Ovary (tissue), 7 donors: ENCODE measurements at regions not wholly inside any gene's neighbourhood (a gene's known extent, or its start where the extent isn't known, plus 50 kb on each side); places are given as distances from the start of the nearest gene placed in this dataset.

Experiments used
- DNase-seq, 5 donors: peaks; one replicate each; pipeline ENCODE4 v3.0.0-alpha.2; 2019 to 2020
- H3K27ac ChIP-seq, 2 donors: fragments of 200-600 bp; one replicate each; pipeline versions ENCODE4 v1.5.1 to v1.8.0; 2019 to 2022
- H3K27me3 ChIP-seq: fragments of 200-600 bp; one replicate; pipeline ENCODE4 v1.8.0; 2022
- H3K36me3 ChIP-seq: fragments of 200-600 bp; sonication (generic); one replicate; pipeline ENCODE4 v1.5.1; 2019
- H3K4me1 ChIP-seq: one replicate; pipeline ENCODE4 v1.8.1; 2013; ENCODE audit warnings: mild to moderate bottlenecking, moderate library complexity; ENCODE audit not compliant: insufficient read depth
- H3K4me3 ChIP-seq: fragments of 200-600 bp; sonication (generic); one replicate; pipeline ENCODE4 v1.5.1; 2017
- H3K9me3 ChIP-seq, 2 donors: fragments of 200-600 bp in 1 of 2; sonication (generic) in 1 of 2; one replicate each; pipeline versions ENCODE4 v1.5.1 to v1.8.1; 2013 to 2019; ENCODE audit warnings: mild to moderate bottlenecking in 1 of 2, moderate library complexity in 1 of 2
- EP300 ChIP-seq: sonication (generic); formaldehyde crosslinking; IDR thresholded peaks from one replicate; pipeline ENCODE4 v1.6.1; 2017; ENCODE audit warnings: antibody characterized with exemption
- POLR2A ChIP-seq: fragments of 450-650 bp; IDR thresholded peaks from one replicate; pipeline ENCODE4 v1.6.1; 2017; ENCODE audit warnings: antibody characterized with exemption, mild to moderate bottlenecking, moderate library complexity
- WGBS, 3 donors: extraction: QIAGEN DNeasy Blood & Tissue Kit in 1 of 3; methylation state at CpG; one replicate each; pipeline versions ENCODE4 v1.1.5 to v1.1.7; 2013 to 2017; 5-methylcytosine and 5-hydroxymethylcytosine counted together
- intact Hi-C, 4 donors: fragments of 100-400 bp; cut with DNase I; formaldehyde crosslinking; loops; one replicate each; pipeline versions ENCODE4 v1.11.0 to v1.15.1; 2022 to 2023
- TF ChIP-seq, protein P1 (sequence below), 3 donors: fragments of 450-650 bp in 2 of 3; fragments of 200-600 bp in 1 of 3; IDR thresholded peaks; one replicate each; pipeline versions ENCODE4 v1.5.1 to v1.8.0; 2016 to 2022; ENCODE audit warnings: antibody characterized with exemption in 3 of 3, mild to moderate bottlenecking in 1 of 3
- donor health status: DM: no; HTN: no; CAD: no; lungs with moderate emphysema.
- donor health status: DM: no; HTN: no; CAD: no.
- donor health status: Bipolar disorder and iron deficiency.
- donor health status: DM: no; HTN: no; CAD: no.
- donor health status: DM: yes; HTN: yes; CAD: no.

DNA sequence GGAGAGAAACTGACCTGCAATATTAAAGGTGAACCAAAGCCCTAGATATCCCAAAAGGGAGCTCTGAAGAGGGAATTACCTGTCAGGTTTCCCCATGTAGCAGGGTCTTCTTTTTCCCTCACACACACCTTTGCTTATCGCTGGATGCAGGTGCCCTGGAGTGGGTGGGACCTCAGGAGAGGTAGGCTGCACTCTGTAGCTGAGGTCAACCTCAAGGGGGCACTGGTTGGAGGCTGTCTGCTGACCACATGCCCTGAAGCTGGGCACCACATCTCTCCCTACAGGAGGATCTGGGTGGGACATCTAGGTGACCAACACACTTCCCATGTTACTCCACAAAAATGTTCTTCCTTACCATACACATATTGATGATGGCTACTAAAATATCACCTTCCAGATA, 298.7 kb upstream of the USP25 start:
- Histone ChIP-seq H3K27ac (no peak overlapping the region), H3K36me3 (no peaks in the 10 kb centered on the region), H3K9me3 (no peaks in the 10 kb centered on the region), H3K4me3 (no peak overlapping the region), H3K27me3 (no peaks in the 10 kb centered on the region), H3K4me1 (no peaks in the 10 kb centered on the region)
- TF ChIP-seq POLR2A (no peak), EP300 (no peak)
- TF ChIP-seq, protein P1, sequence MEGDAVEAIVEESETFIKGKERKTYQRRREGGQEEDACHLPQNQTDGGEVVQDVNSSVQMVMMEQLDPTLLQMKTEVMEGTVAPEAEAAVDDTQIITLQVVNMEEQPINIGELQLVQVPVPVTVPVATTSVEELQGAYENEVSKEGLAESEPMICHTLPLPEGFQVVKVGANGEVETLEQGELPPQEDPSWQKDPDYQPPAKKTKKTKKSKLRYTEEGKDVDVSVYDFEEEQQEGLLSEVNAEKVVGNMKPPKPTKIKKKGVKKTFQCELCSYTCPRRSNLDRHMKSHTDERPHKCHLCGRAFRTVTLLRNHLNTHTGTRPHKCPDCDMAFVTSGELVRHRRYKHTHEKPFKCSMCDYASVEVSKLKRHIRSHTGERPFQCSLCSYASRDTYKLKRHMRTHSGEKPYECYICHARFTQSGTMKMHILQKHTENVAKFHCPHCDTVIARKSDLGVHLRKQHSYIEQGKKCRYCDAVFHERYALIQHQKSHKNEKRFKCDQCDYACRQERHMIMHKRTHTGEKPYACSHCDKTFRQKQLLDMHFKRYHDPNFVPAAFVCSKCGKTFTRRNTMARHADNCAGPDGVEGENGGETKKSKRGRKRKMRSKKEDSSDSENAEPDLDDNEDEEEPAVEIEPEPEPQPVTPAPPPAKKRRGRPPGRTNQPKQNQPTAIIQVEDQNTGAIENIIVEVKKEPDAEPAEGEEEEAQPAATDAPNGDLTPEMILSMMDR (IDR thresholded peaks at IDR 0.05), result no peak
- 93 to 100% (median 95%) methylated on average over 1 of the region's 1 CpG for WGBS, 3 donors
- intact Hi-C loops, result no loop called here
- DNase-seq, result no peak

DNA sequence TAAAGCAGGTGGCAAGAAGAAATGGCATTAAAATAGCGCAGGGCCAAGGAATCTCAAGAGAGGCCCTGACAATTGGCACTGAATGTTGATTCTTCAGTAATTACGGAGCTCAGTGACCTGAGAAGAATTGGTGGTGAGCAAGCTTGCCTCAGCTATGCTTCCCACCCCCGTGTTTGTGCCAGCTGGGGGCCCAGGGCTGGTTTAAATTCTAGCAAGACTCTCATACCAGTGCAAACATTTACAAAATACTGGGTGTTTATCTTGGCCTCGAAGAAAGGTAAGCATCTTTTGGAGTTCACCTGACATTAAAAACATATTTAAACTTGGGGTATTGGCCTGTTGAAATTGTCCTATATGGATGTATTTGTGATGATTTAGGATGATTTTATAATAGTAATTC, 296.7 kb upstream of the USP25 start:
- TF ChIP-seq POLR2A (no peak), EP300 (no peak)
- TF ChIP-seq, protein P1 (IDR thresholded peaks at IDR 0.05), result no peak
- H3K4me3 ChIP-seq, result no peak overlapping the region
- no peak overlapping the region for H3K27ac ChIP-seq
- intact Hi-C loops, result no loop called here
- no peaks in the 10 kb centered on the region for H3K36me3 ChIP-seq
- WGBS, 3 donors, result 87 to 91% (median 87%) methylated on average over 4 of the region's 4 CpGs
- no peak for DNase-seq
- H3K27me3 ChIP-seq, result no peaks in the 10 kb centered on the region
- H3K4me1 ChIP-seq, result no peaks in the 10 kb centered on the region
- no peaks in the 10 kb centered on the region for H3K9me3 ChIP-seq

DNA sequence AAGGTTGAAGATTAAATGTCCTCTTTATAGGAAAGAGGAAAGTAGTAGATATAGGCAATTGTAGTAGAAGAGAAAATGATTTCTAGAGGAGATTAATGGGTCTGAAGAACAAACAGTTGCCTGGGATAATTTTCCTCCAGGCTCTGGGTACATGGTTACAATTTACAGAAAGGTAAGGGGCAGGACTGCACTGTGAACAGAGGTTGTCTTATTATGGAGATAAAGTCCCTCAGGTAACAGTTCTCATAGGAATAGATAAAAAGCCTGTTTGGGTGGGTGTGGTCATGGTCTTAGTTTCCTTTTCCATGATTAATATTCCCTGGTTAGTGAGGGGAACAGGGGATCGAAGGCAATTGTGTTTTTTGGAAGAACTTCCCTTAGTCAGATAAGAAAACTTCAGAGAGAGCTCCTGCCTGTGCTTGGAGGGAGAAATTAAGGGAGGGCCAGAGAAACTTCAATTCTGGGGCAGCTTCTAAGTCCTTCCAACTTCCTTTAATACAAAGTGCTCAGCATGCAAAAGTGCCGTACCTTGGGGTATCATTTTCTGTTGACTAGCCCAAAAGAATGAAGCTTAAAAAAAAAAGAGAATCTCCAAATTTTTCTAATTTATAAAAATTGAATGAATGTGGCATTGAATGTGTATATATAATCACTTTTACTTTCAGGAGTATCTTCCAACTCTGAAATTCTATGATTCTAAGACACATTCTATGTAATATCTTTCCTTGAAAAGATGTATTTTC, 295.4 kb upstream of the USP25 start:
- H3K27ac ChIP-seq, result no peak overlapping the region
- no peaks in the 10 kb centered on the region for H3K4me1 ChIP-seq
- H3K4me3 ChIP-seq, result no peak overlapping the region
- intact Hi-C loops, result no loop called here
- no peaks in the 10 kb centered on the region for H3K27me3 ChIP-seq
- H3K9me3 ChIP-seq, result no peaks in the 10 kb centered on the region
- 74 to 85% (median 80%) methylated on average over 2 of the region's 2 CpGs for WGBS, 3 donors
- no peaks in the 10 kb centered on the region for H3K36me3 ChIP-seq
- TF ChIP-seq EP300, result no peak
- TF ChIP-seq, protein P1 (IDR thresholded peaks at IDR 0.05), result no peak
- no peak for TF ChIP-seq POLR2A
- no peak for DNase-seq

DNA sequence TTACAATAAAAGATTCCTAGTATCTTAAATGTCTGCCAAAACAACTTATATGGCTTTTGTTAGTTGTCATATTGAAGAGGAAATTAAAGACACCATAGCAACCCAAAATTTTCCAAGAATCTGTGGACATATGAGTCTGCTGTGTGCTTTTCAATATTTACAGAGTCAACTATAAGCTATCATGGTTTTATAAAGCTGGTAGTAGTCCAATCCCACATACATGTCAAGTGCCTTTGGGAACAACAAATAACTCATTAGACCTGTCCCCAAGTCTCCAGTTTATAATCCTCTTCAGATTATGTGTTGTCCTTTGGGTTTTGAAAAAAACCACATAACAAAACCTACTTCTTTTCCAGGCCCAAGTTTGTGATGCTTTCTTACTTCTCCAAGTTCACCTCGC, 293.8 kb upstream of the USP25 start:
- H3K27me3 ChIP-seq, result no peaks in the 10 kb centered on the region
- H3K9me3 ChIP-seq, result no peaks in the 10 kb centered on the region
- WGBS, 3 donors, result 93 to 95% (median 95%) methylated on average over 1 of the region's 1 CpG
- no peak for TF ChIP-seq EP300
- TF ChIP-seq POLR2A, result no peak
- no peak for DNase-seq
- H3K4me1 ChIP-seq, result no peaks in the 10 kb centered on the region
- intact Hi-C loops, result no loop called here
- H3K36me3 ChIP-seq, result no peaks in the 10 kb centered on the region
- H3K27ac ChIP-seq, result no peak overlapping the region
- H3K4me3 ChIP-seq, result no peak overlapping the region

DNA sequence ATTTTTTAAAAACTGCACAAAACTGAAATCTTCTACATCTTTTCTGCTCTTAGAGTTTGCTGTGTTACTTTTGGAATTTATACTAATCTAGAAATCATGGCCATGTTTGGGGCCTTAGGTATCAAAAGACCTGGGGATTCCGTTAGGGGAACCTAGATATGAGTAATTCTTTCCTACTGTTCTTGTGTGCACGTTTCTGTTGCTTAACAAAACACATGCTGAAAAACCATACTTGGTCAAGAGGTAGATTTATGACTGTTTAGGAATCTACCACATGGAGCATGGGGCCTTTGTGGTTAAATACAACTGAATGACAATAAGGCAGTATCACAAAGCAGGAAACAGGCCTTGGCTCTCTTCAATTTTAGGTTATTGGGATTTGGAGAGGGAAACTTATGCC, 291.9 kb upstream of the USP25 start:
- Histone ChIP-seq H3K4me1 (no peaks in the 10 kb centered on the region), H3K27me3 (no peaks in the 10 kb centered on the region), H3K27ac (no peak overlapping the region), H3K4me3 (no peak overlapping the region), H3K36me3 (no peaks in the 10 kb centered on the region), H3K9me3 (no peaks in the 10 kb centered on the region)
- TF ChIP-seq EP300, result no peak
- no peak for TF ChIP-seq POLR2A
- TF ChIP-seq, protein P1 (IDR thresholded peaks at IDR 0.05), result no peak
- no peak for DNase-seq
- intact Hi-C loops, result no loop called here
- WGBS, 3 donors, result 28 to 39% (median 34%) methylated on average over 2 of the region's 2 CpGs
